GM21786 (cell line): ENCODE measurements at regions not wholly inside any gene's neighbourhood (a gene's known extent, or its start where the extent isn't known, plus 50 kb on each side); places are given as distances from the start of the nearest gene placed in this dataset.
"Not testable (repeated sequence)": the region's sequence is repeated elsewhere in the genome, so short reads cannot be mapped to it uniquely, and the experiment has no call there.

Experiments
- ATAC-seq: cut with Tn5 transposase; IDR thresholded peaks from one replicate; pipeline ENCODE4 v1.9.1; 2021; ENCODE audit not compliant: unreplicated experiment

GRCh38 chr12:19819231-19819630 is 379.9 kb downstream of the AEBP2 start:
- no peak for ATAC-seq

- ATAC-seq, result no peak
Measured at GRCh38 chr12:19822476-19822875, 383.2 kb downstream of the AEBP2 start.

DNA sequence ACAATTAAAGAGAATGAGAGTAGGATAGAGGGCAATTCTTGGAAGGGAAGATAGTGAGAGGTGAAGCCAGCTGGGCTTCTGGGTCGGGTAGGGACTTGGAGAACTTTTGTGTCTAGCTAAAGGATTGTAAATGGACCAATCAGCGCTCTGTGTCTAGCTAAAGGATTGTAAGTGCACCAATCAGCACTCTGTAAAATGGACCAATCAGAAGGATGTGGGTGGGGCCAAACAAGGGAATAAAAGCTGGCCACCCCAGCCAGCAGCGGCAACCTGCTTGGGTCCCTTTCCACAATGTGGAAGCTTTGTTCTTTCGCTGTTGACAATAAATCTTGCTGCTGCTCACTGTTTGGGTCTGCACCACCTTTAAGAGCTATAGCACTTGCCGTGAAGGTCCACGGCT is 384.0 kb downstream of the AEBP2 start:
- not testable (repeated sequence) for ATAC-seq

DNA sequence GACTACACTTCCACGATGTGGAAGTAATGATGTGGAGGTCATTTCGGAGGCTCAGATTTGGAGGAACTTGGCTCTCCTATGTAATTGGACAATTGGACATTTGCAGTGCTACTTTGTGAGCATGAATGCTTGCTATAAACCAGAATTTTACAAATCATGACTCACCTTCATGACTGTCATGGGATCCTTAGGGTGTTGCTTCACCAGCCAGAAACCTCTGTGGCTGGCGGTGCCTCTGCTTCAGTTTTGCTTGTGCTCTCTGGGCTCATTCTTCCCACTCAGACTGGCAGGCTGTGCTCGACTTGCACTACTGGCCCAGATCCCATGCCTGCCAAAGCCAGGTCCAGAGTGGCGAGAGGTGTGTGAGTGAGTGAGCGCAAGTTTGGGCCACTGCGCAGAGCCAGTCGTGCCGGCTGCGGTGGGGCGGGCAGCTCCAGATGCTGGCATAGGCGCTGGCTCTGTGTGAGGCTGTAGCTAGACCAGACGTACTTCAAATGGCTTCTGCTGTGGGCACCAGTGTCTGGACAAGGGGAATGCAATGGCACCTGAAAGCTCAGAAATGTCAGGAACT is 387.8 kb downstream of the AEBP2 start:
- no peak for ATAC-seq

DNA sequence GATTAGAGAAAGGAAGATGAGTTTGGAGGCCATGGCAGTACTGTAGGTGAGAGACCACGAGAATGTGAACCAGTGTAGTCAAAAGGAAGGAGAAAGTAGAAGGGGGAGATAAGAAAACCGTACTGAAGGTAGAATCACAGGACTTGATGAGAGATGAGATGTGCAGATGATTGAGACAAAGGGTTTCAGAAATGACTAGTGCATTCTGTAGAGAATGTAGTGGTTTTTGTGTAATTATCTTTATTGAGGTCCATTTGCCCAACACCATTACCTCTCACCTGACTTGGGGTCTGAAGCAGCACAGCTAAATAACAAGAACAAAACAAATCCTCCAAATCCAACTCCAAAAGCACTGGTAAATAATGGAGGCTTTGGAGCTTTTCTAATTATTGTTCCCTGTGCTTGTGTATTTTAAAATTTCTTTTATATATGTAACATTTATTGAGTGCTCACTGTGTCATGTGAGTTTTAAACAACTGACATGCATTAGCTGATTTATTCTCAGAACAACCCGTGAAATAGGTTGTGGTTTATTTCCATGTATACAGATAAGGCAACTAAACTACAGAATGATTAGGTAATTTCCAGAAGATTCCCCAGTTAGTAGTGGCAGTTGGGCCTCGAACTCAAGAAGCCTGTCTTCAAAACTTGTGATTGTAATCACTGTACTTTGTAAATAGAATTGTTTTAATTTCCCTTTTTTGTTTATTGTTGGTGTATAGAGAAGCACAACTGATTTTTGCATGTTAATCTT is 390.0 kb downstream of the AEBP2 start:
- ATAC-seq, result no peak

DNA sequence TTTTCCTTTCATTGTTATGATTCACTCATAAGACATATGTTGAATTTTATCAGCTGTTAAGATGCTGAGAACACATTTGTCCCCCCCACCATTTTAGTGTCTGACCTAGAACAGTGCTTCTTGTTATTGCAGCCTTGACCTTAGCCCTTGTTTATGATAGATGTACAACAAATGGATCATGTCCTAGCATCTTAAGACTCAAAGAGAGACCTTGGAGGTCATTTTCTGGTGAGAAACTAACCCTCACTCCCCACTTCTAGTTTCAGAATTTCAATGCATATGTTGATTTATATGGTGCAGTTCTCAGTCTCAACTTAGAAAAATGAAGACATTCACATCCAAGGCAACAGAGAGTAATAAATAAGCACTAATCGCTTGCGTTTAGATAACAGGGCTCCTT is 391.2 kb downstream of the AEBP2 start:
- no peak for ATAC-seq

- no peak for ATAC-seq
Measured at GRCh38 chr12:19833775-19834501, 394.6 kb downstream of the AEBP2 start.

- ATAC-seq, result no peak
Measured at GRCh38 chr12:19834592-19834991, 395.3 kb downstream of the AEBP2 start.

- no peak for ATAC-seq
Measured at GRCh38 chr12:19836056-19836455, 396.8 kb downstream of the AEBP2 start.

DNA sequence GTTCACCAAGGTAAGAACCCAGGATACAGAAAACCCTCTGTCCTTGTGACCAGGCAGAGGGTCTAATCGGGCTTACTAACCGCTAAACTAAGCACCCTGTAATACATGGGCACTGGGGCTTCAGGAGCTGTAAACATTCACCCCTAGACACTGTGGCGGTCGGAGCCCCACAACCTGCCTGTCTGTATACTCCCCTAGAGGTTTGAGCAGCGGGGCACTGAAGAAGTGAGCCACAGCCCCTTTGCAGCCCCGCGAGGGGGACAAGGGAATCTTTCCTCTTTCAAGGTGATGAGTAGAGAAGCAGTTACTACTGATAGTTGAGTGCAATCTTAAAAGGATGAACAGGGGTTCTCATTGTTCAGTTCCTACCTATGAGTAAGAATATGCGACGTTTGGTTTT is 397.2 kb downstream of the AEBP2 start:
- ATAC-seq, result no peak

- no peak for ATAC-seq
Measured at GRCh38 chr12:19837543-19837942, 398.3 kb downstream of the AEBP2 start.

DNA sequence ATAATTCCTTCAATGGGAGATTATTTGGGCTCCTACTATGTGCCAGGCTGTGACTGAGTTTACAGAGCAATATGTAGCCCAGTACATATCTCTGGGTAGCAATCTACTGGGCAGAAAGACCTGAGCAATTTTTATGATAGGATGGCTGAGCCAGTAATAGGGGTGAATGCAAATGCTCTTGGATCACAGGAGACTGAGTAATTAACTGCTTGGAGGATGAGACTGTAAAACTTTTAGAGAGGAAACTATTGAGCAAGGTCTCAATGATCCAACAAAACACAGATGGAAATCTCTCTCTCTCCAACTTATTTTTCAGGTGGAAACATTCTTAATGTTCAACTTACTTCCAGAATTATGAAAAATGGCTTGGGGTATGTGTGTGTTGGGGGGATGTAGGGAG is 402.2 kb downstream of the AEBP2 start:
- ATAC-seq, result no peak

- no peak for ATAC-seq
Measured at GRCh38 chr12:19842116-19842515, 402.8 kb downstream of the AEBP2 start.

- no peak for ATAC-seq
Measured at GRCh38 chr12:19844224-19844623, 404.9 kb downstream of the AEBP2 start.

DNA sequence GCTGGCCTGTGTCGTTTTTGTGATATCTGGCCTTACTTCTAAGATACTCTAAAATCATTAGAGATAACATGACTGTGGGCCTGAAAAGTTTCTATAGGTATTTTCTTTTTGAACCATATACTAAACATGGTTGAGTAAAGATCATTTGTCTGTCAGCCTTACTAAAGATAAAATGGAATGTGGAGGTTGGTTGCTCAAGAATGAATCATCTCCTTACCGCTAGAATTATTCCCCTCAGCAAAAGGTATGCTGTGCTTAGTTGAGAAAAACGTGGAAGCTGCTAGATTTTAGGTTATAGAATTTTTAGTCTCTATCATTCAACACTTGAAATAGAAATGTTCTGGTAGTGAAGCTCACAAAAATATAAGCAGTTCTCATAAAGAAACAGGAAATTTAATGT is 407.3 kb downstream of the AEBP2 start:
- no peak for ATAC-seq

GRCh38 chr12:19847294-19848059 is 408.2 kb downstream of the AEBP2 start:
- peak; percentile 51 for ATAC-seq

DNA sequence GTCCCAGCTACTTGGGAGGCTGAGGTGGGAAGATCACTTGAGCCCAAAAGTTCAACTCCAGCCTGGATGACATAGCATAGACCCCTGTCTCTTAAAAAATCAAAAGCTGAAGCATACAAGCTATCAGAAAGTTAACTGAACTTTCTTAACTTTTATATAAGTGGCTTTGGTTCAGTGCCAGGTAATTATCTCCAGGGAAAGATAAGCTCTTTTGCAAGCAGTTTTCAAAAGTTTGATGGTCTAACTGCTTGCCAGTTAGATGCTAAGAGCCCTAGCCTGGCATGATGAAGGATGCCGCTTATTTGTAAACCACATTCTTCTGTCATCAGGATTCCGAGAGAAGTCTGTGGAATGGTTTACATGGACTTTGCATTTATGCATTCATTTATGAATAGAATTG is 409.1 kb downstream of the AEBP2 start:
- ATAC-seq, result no peak

DNA sequence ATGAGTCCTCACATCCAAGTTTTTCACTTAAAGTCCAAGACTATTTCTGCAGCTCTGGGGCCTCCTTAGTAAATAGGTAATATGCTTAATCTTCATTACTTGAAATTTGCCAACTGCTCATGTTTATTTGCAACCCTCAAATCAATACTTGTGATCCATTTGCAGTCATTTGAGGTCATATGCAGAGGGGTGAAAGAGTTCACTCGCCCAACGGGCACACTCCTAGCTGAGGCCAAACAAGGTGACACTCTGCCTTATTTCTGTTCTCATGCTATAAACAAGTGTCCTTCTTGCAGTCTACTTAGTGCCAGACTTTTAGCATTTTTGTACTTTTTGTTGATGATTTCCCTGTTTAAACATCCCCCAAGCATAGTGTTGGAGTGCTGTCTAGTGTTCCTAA is 409.9 kb downstream of the AEBP2 start:
- no peak for ATAC-seq

- ATAC-seq, result no peak
Measured at GRCh38 chr12:19850346-19851065, 411.2 kb downstream of the AEBP2 start.

DNA sequence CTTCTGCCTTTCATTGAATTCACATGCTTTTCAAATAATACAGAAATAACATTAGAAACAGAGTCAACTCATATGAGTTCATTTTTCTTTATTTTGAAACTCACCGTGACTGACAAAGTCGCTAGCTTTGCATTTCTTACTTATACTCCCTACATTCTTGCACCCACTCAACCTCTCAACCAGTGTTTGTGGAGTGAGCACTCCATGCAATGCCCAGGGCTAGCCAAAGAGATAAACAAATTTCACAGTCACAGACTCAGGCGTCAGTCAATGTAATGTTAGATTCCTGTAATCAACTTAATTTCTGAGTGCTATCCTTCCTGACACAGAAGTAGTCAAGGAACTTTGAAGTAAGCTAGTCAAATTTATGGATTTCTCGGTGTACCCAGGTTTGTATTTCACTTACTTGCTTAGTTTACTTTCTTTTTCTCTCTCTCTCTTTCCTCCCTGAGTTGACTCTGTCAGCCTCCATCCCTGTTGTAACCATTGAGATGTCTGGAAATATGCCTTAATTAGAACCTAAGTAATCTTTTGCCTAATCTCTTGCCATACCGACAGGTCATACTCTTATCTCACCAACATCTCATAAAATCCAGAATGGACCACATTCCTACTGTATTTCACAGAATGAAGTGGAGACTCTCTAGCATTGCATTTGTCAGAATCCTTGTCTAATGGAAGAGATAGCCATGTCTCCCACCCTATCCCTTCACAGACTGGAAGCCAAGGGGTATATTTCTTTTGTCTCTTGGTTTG is 413.0 kb downstream of the AEBP2 start:
- ATAC-seq, result no peak
